IMR-90 (cell line): ENCODE measurements at regions not wholly inside any gene's neighbourhood (a gene's known extent, or its start where the extent isn't known, plus 50 kb on each side); places are given as distances from the start of the nearest gene placed in this dataset.

Source experiments
- ATAC-seq: fragments of 200-7000 bp; cut with Tn5 transposase; 2 replicates; pipeline ENCODE4 v1.9.1; 2020; ENCODE audit warnings: low read depth, mild to moderate bottlenecking, moderate library complexity
- BruUV-seq: library from RNA; stranded (reverse); fragments of 400-500 nt; replicated peaks from 2 replicates; lab custom pipeline; 2021; lab: Mats Ljungman, UMichigan
- CTCF ChIA-PET: fragments of 300-600 bp; formaldehyde crosslinking; extraction: SDS; loops from one replicate; lab custom pipeline; 2021; ENCODE audit warnings: antibody characterized with exemption; lab: Yijun Ruan, JAX
- POLR2A ChIA-PET: fragments of 300-600 bp; sonication (Branson Sonifier 250); formaldehyde crosslinking; loops from one replicate; lab custom pipeline; 2022; ENCODE audit warnings: antibody characterized with exemption; ENCODE audit not compliant: unreplicated experiment; lab: Charles Lee
- DNase-seq: peaks from one replicate; pipeline ENCODE4 v3.0.0; 2013
- H2AFZ ChIP-seq: replicated peaks from 2 replicates; pipeline ENCODE3; 2013; ENCODE audit warnings: low read length, mild to moderate bottlenecking; ENCODE audit not compliant: poor library complexity
- H2AK5ac ChIP-seq: 2 replicates; pipeline ENCODE4 v1.6.1; 2013; ENCODE audit warnings: low read depth, low read length, inconsistent platforms
- H2AK9ac ChIP-seq: replicated peaks from 2 replicates; pipeline ENCODE3; 2013; ENCODE audit warnings: mild to moderate bottlenecking, low read depth, low read length, moderate library complexity; ENCODE audit not compliant: poor library complexity
- H2BK120ac ChIP-seq: 2 replicates; pipeline ENCODE4 v1.6.1; 2013; ENCODE audit warnings: low read depth, low read length, inconsistent platforms
- H2BK15ac ChIP-seq: 3 replicates; pipeline ENCODE4 v1.6.1; 2013; ENCODE audit warnings: low read depth, low read length, inconsistent platforms
- H2BK20ac ChIP-seq: 2 replicates; pipeline ENCODE4 v1.6.1; 2013; ENCODE audit warnings: low read depth, mild to moderate bottlenecking, inconsistent platforms, low read length, moderate library complexity
- H2BK5ac ChIP-seq: 2 replicates; pipeline ENCODE4 v1.6.1; 2013; ENCODE audit warnings: mild to moderate bottlenecking, low read depth, low read length, inconsistent platforms; ENCODE audit not compliant: poor library complexity, severe bottlenecking
- H3K14ac ChIP-seq: replicated peaks from 2 replicates; pipeline ENCODE4 v1.6.1; 2013; ENCODE audit warnings: low read depth, low read length, inconsistent platforms
- H3K18ac ChIP-seq: 2 replicates; pipeline ENCODE4 v1.6.1; 2013; ENCODE audit warnings: low read depth, low read length, control low read depth
- H3K23ac ChIP-seq: 2 replicates; pipeline ENCODE4 v1.6.1; 2013; ENCODE audit warnings: low read depth, low read length, inconsistent platforms
- H3K27ac ChIP-seq: 2 replicates; pipeline ENCODE4 v1.5.1; 2013; ENCODE audit warnings: mild to moderate bottlenecking, control low read depth, low read length; ENCODE audit not compliant: insufficient read depth
- H3K27me3 ChIP-seq: 2 replicates; pipeline ENCODE4 v1.6.1; 2013; ENCODE audit warnings: low read length; ENCODE audit not compliant: control insufficient read depth, insufficient read depth
- H3K36me3 ChIP-seq: 2 replicates; pipeline ENCODE4 v1.6.1; 2013; ENCODE audit warnings: low read length, mixed read lengths; ENCODE audit not compliant: control insufficient read depth, insufficient read depth
- H3K4ac ChIP-seq: 2 replicates; pipeline ENCODE4 v1.6.1; 2013; ENCODE audit warnings: low read depth, low read length, inconsistent platforms
- H3K4me1 ChIP-seq: 2 replicates; pipeline ENCODE4 v1.6.1; 2013; ENCODE audit warnings: low read length, mixed read lengths; ENCODE audit not compliant: control insufficient read depth, insufficient read depth
- H3K4me2 ChIP-seq: 2 replicates; pipeline ENCODE4 v1.6.1; 2013; ENCODE audit warnings: low read depth, mild to moderate bottlenecking, control low read depth, low read length, moderate library complexity
- H3K4me3 ChIP-seq: 2 replicates; pipeline ENCODE4 v1.5.1; 2013; ENCODE audit warnings: low read depth, mild to moderate bottlenecking, control low read depth, low read length, moderate library complexity; ENCODE audit not compliant: insufficient read depth
- H3K56ac ChIP-seq: 2 replicates; pipeline ENCODE4 v1.6.1; 2013; ENCODE audit warnings: low read length, inconsistent platforms; ENCODE audit not compliant: insufficient read depth; ENCODE audit errors: extremely low read depth
- H3K79me1 ChIP-seq, 2 experiments: 2 replicates each; pipeline ENCODE4 v1.6.1; 2013; ENCODE audit warnings: low read length in 2 of 2, inconsistent platforms in 1 of 2, low read depth in 1 of 2
- H3K9ac ChIP-seq: 2 replicates; pipeline ENCODE4 v1.6.1; 2013; ENCODE audit warnings: low read depth, low read length, control low read depth
- H3K9me1 ChIP-seq: 2 replicates; pipeline ENCODE4 v1.6.1; 2013; ENCODE audit warnings: low read length, inconsistent platforms; ENCODE audit not compliant: insufficient read depth
- H3K9me3 ChIP-seq: 2 replicates; pipeline ENCODE4 v1.6.1; 2013; ENCODE audit warnings: low read length; ENCODE audit not compliant: control insufficient read depth, insufficient read depth
- H4K20me1 ChIP-seq: 2 replicates; pipeline ENCODE4 v1.6.1; 2013; ENCODE audit warnings: low read length, inconsistent platforms; ENCODE audit not compliant: insufficient read depth
- H4K5ac ChIP-seq: 2 replicates; pipeline ENCODE4 v1.6.1; 2013; ENCODE audit warnings: mild to moderate bottlenecking, low read depth, low read length, control low read depth
- H4K8ac ChIP-seq, 2 experiments: 2 replicates each; pipeline ENCODE4 v1.6.1; 2013; ENCODE audit warnings: low read depth in 2 of 2, low read length in 2 of 2, control low read depth in 1 of 2, inconsistent platforms in 1 of 2
- H4K91ac ChIP-seq: 2 replicates; pipeline ENCODE4 v1.6.1; 2013; ENCODE audit warnings: low read depth, low read length, inconsistent platforms; ENCODE audit not compliant: insufficient read depth
- FOS ChIP-seq: fragments of 150-350 bp; IDR thresholded peaks from 2 replicates; pipeline ENCODE4 v1.6.1; 2016; ENCODE audit warnings: low read depth, low read length
- RCOR1 ChIP-seq: IDR thresholded peaks from 2 replicates; pipeline ENCODE4 v1.6.1; 2012; ENCODE audit warnings: mild to moderate bottlenecking, low read length, improper control_type of control experiment; ENCODE audit not compliant: insufficient replicate concordance
- WGBS, 2 experiments: methylation state at CpG; one replicate each; pipeline versions ENCODE4 v1.1.5 to v1.1.7; 2013; ENCODE audit warnings: missing lambda C conversion rate in 2 of 2; ENCODE audit not compliant: insufficient read length in 1 of 2; ENCODE audit errors: extremely low coverage in 2 of 2; 5-methylcytosine and 5-hydroxymethylcytosine counted together
- dilution Hi-C: fragments of 300-500 bp; cut with HindIII; formaldehyde crosslinking; loops from one replicate; pipeline ENCODE4 v1.14.3; 2018; ENCODE audit warnings: low sequenced_read_pairs; ENCODE audit not compliant: unreplicated experiment
- in situ Hi-C: fragments of 300-500 bp; cut with MboI; formaldehyde crosslinking; loops from 3 replicates; pipeline ENCODE4 v1.14.3; 2019; ENCODE audit warnings: low sequenced_read_pairs, inconsistent platforms, mixed read lengths
- intact Hi-C: fragments of 100-400 bp; cut with micrococcal nuclease; formaldehyde crosslinking; loops from 2 replicates; pipeline ENCODE4 v1.10.0; 2022

DNA sequence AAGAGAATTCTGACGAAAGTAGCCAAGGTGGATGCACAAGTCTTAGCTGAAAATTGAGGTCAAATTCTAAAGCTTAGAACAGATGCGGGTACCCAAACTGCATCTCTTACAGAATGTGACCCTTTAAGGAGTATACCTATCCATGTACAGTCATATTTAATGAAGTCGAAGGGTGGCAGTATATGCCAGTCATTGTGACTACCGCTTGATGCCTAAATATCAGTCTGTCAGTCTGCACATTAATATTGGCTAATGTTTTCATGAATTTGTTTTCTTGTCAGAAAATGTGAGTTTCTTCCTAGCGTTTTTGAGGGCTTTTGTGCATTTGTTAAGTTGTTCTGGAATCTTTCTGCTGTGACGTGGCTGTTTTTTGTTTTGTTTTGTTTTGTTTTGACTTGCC is 264.5 kb upstream of the ELAVL2 start:
- no peak overlapping the region for H3K18ac ChIP-seq
- H3K4me3 ChIP-seq, result no peak overlapping the region
- no peak overlapping the region for H2AK9ac ChIP-seq
- H2AK5ac ChIP-seq, result no peak overlapping the region
- in situ Hi-C loops (no loop called here), dilution Hi-C loops (no loop called here), intact Hi-C loops (no loop called here)
- H3K4me1 ChIP-seq, result no peaks in the 10 kb centered on the region
- no peak overlapping the region for H4K8ac ChIP-seq
- BruUV-seq, result no TSS peak
- DNase-seq (no peak), ATAC-seq (no peak)
- H2BK20ac ChIP-seq, result no peak overlapping the region
- no CpG with 5 or more reads among the region's 6 CpGs for WGBS, 2 experiments
- ChIA-PET CTCF (no interaction called here), POLR2A (no interaction called here)
- no peaks in the 10 kb centered on the region for H4K20me1 ChIP-seq
- TF ChIP-seq FOS (no peak), RCOR1 (no peak)
- H2BK5ac ChIP-seq, result no peak overlapping the region
- no peak overlapping the region for H4K91ac ChIP-seq
- no peak overlapping the region for H4K5ac ChIP-seq
- no peak overlapping the region for H3K4me2 ChIP-seq
- H3K9me1 ChIP-seq, result no peaks in the 10 kb centered on the region
- H3K56ac ChIP-seq, result no peak overlapping the region
- H2BK120ac ChIP-seq, result no peak overlapping the region
- H3K23ac ChIP-seq, result no peak overlapping the region
- no peak overlapping the region for H3K9ac ChIP-seq
- no peaks in the 10 kb centered on the region for H3K79me1 ChIP-seq
- no peaks in the 10 kb centered on the region for H3K36me3 ChIP-seq
- H3K9me3 ChIP-seq, result peaks cover 4% of the 10 kb centered on the region
- no peaks in the 10 kb centered on the region for H3K27me3 ChIP-seq
- no peak overlapping the region for H2BK15ac ChIP-seq
- H2AFZ ChIP-seq, result no peak overlapping the region
- no peak overlapping the region for H3K14ac ChIP-seq
- H3K4ac ChIP-seq, result no peak overlapping the region
- H3K27ac ChIP-seq, result no peak overlapping the region
